WTC11 (cell line): ENCODE measurements at regions not wholly inside any gene's neighbourhood (a gene's known extent, or its start where the extent isn't known, plus 50 kb on each side); places are given as distances from the start of the nearest gene placed in this dataset.
A peak's percentile ranks its signal among the peaks of the same experiment; 100 is the strongest.

ENCODE experiments used
- ATAC-seq: fragments of 200-7000 bp; cut with Tn5 transposase; 2 replicates; pipeline ENCODE4 v1.10.0; 2021; ENCODE audit warnings: mild to moderate bottlenecking, moderate library complexity
- CTCF ChIA-PET: fragments of 300-600 bp; sonication (Branson Sonifier 250); formaldehyde crosslinking; loops from one replicate; lab custom pipeline; 2021; ENCODE audit warnings: antibody characterized with exemption; lab: Charles Lee
- POLR2A ChIA-PET: fragments of 350-600 bp; sonication (Branson Sonifier 250); formaldehyde crosslinking; loops from one replicate; lab custom pipeline; 2021; ENCODE audit warnings: antibody characterized with exemption; lab: Charles Lee
- DNase-seq: peaks from one replicate; pipeline ENCODE4 v3.0.0; 2021; ENCODE audit warnings: low spot score
- H3K27ac Mint-ChIP-seq: 2 replicates; pipeline ENCODE4 v1.8.0; 2021; ENCODE audit warnings: mixed read lengths
- H3K27me3 Mint-ChIP-seq: 2 replicates; pipeline ENCODE4 v1.8.0; 2021; ENCODE audit warnings: low read depth, mild to moderate bottlenecking, moderate library complexity, mixed read lengths
- H3K36me3 Mint-ChIP-seq: 2 replicates; pipeline ENCODE4 v1.8.0; 2021; ENCODE audit warnings: mixed read lengths
- H3K4me1 Mint-ChIP-seq: 2 replicates; pipeline ENCODE4 v1.8.0; 2022; ENCODE audit warnings: mixed read lengths
- H3K4me3 Mint-ChIP-seq: 2 replicates; pipeline ENCODE4 v1.8.0; 2021; ENCODE audit warnings: mild to moderate bottlenecking, moderate library complexity, mixed read lengths
- H3K9me3 Mint-ChIP-seq: 2 replicates; pipeline ENCODE4 v1.8.0; 2021; ENCODE audit warnings: mixed read lengths
- ATF3 ChIP-seq: sonication (generic); formaldehyde crosslinking; conservative IDR thresholded peaks from 2 replicates; pipeline ENCODE4 v1.8.1; 2022; ENCODE audit warnings: mild to moderate bottlenecking, missing genetic modification reagents
- E2F4 ChIP-seq: sonication (generic); formaldehyde crosslinking; IDR thresholded peaks from 2 replicates; pipeline ENCODE4 v1.8.1; 2022; ENCODE audit warnings: low read depth, mild to moderate bottlenecking, moderate library complexity, missing genetic modification reagents, borderline replicate concordance
- EMX1 ChIP-seq: fragments of 250-450 bp; sonication (Bioruptor Pico); IDR thresholded peaks from 2 replicates; pipeline ENCODE4 v1.8.0; 2021; ENCODE audit warnings: mild to moderate bottlenecking
- ESRRA ChIP-seq: sonication (generic); formaldehyde crosslinking; IDR thresholded peaks from 2 replicates; pipeline ENCODE4 v1.8.1; 2022; ENCODE audit warnings: mild to moderate bottlenecking, missing genetic modification reagents, borderline replicate concordance
- GABPB1 ChIP-seq: sonication (generic); formaldehyde crosslinking; IDR thresholded peaks from 2 replicates; pipeline ENCODE4 v1.8.1; 2023; ENCODE audit warnings: mild to moderate bottlenecking, missing genetic modification reagents
- GRHL2 ChIP-seq: fragments of 250-450 bp; sonication (Bioruptor Pico); IDR thresholded peaks from 2 replicates; pipeline ENCODE4 v1.8.0; 2022; ENCODE audit warnings: mild to moderate bottlenecking, moderate library complexity; ENCODE audit not compliant: insufficient replicate concordance, severe bottlenecking
- HMGA2 ChIP-seq: fragments of 250-450 bp; sonication (Bioruptor Pico); IDR thresholded peaks from 2 replicates; pipeline ENCODE4 v1.4.0; 2021; ENCODE audit warnings: mild to moderate bottlenecking, moderate library complexity
- HMGXB4 ChIP-seq: sonication (generic); formaldehyde crosslinking; IDR thresholded peaks from 2 replicates; pipeline ENCODE4 v1.8.1; 2023; ENCODE audit warnings: mild to moderate bottlenecking, moderate library complexity, missing genetic modification reagents
- IRF1 ChIP-seq: sonication (generic); formaldehyde crosslinking; IDR thresholded peaks from 2 replicates; pipeline ENCODE4 v1.8.0; 2023; ENCODE audit warnings: missing genetic modification reagents
- JUN ChIP-seq: sonication (generic); formaldehyde crosslinking; IDR thresholded peaks from 2 replicates; pipeline ENCODE4 v1.8.0; 2023; ENCODE audit warnings: mild to moderate bottlenecking, missing genetic modification reagents
- KAT7 ChIP-seq: sonication (generic); formaldehyde crosslinking; IDR thresholded peaks from 2 replicates; pipeline ENCODE4 v1.8.1; 2023; ENCODE audit warnings: missing genetic modification reagents, mild to moderate bottlenecking, borderline replicate concordance
- MAX ChIP-seq: sonication (generic); formaldehyde crosslinking; IDR thresholded peaks from 2 replicates; pipeline ENCODE4 v1.8.0; 2022; ENCODE audit warnings: mild to moderate bottlenecking, missing genetic modification reagents
- NFYB ChIP-seq: sonication (generic); formaldehyde crosslinking; conservative IDR thresholded peaks from 2 replicates; pipeline ENCODE4 v1.8.0; 2022; ENCODE audit warnings: low read depth, missing genetic modification reagents
- NR3C1 ChIP-seq: sonication (generic); formaldehyde crosslinking; conservative IDR thresholded peaks from 2 replicates; pipeline ENCODE4 v1.8.1; 2023; ENCODE audit warnings: low read depth, mild to moderate bottlenecking, missing genetic modification reagents
- RELA ChIP-seq: sonication (generic); formaldehyde crosslinking; IDR thresholded peaks from 2 replicates; pipeline ENCODE4 v1.8.1; 2022; ENCODE audit warnings: missing genetic modification reagents, mild to moderate bottlenecking, borderline replicate concordance
- SMAD3 ChIP-seq: sonication (generic); formaldehyde crosslinking; IDR thresholded peaks from 2 replicates; pipeline ENCODE4 v1.8.0; 2022; ENCODE audit warnings: missing genetic modification reagents, mild to moderate bottlenecking, borderline replicate concordance
- TEAD4 ChIP-seq: sonication (generic); formaldehyde crosslinking; IDR thresholded peaks from 2 replicates; pipeline ENCODE4 v1.8.0; 2022; ENCODE audit warnings: mild to moderate bottlenecking, missing genetic modification reagents
- USF1 ChIP-seq: sonication (generic); formaldehyde crosslinking; IDR thresholded peaks from 2 replicates; pipeline ENCODE4 v1.8.0; 2022; ENCODE audit warnings: mild to moderate bottlenecking, missing genetic modification reagents
- ZNF138 ChIP-seq: sonication (generic); formaldehyde crosslinking; conservative IDR thresholded peaks from 2 replicates; pipeline ENCODE4 v1.8.1; 2022; ENCODE audit warnings: mild to moderate bottlenecking, moderate library complexity, missing genetic modification reagents
- ZNF232 ChIP-seq: sonication (generic); formaldehyde crosslinking; IDR thresholded peaks from 2 replicates; pipeline ENCODE4 v1.8.0; 2022; ENCODE audit warnings: mild to moderate bottlenecking, missing genetic modification reagents
- ZNF317 ChIP-seq: sonication (generic); formaldehyde crosslinking; IDR thresholded peaks from 2 replicates; pipeline ENCODE4 v1.8.1; 2023; ENCODE audit warnings: low read depth, mild to moderate bottlenecking, moderate library complexity, missing genetic modification reagents, borderline replicate concordance
- ZNF396 ChIP-seq: fragments of 250-450 bp; sonication (Bioruptor Pico); IDR thresholded peaks from 2 replicates; pipeline ENCODE4 v1.8.0; 2021; ENCODE audit warnings: mild to moderate bottlenecking, moderate library complexity, borderline replicate concordance
- ZNF512 ChIP-seq: sonication (generic); formaldehyde crosslinking; IDR thresholded peaks from 2 replicates; pipeline ENCODE4 v1.8.1; 2022; ENCODE audit warnings: missing genetic modification reagents, borderline replicate concordance
- ZNF671 ChIP-seq: fragments of 250-450 bp; sonication (Bioruptor Pico); IDR thresholded peaks from 2 replicates; pipeline ENCODE4 v1.8.0; 2021; ENCODE audit warnings: mild to moderate bottlenecking

- no peak for ATAC-seq
- H3K9me3 Mint-ChIP-seq = 0 out of 2 replicates have a peak, but pooled peaks cover 3% of the 10 kb centered on the region
- TF ChIP-seq ZNF232 (CRISPR knock-in tag) (no peak), RELA (CRISPR knock-in tag) (no peak), ZNF138 (CRISPR knock-in tag) (no peak), E2F4 (no peak), SMAD3 (CRISPR knock-in tag) (no peak), JUN (CRISPR knock-in tag) (no peak), GABPB1 (CRISPR knock-in tag) (no peak), ATF3 (CRISPR knock-in tag) (no peak), GRHL2 (CRISPR knock-in tag) (no peak), MAX (CRISPR knock-in tag) (no peak), ZNF671 (CRISPR knock-in tag) (no peak), NFYB (CRISPR knock-in tag) (no peak), ESRRA (CRISPR knock-in tag) (no peak), EMX1 (CRISPR knock-in tag) (no peak), ZNF396 (CRISPR knock-in tag) (no peak), ZNF317 (no peak), KAT7 (CRISPR knock-in tag) (no peak), USF1 (no peak)
- no peak overlapping the region for H3K27ac Mint-ChIP-seq
- DNase-seq = no peak
- ChIA-PET CTCF (no interaction called here), POLR2A (no interaction called here)
- no peak overlapping the region for H3K4me3 Mint-ChIP-seq
- no peaks in the 10 kb centered on the region for H3K36me3 Mint-ChIP-seq
- no peaks in the 10 kb centered on the region; the same call in 1 of the 2 replicates for H3K27me3 Mint-ChIP-seq
- peaks cover 3% of the 10 kb centered on the region for H3K4me1 Mint-ChIP-seq
Measured at GRCh38 chr4:187612301-187612700, 383.3 kb upstream of the ZFP42 start.

GRCh38 chr4:187613089-187613839 lies 382.3 kb upstream of the ZFP42 start:
- Mint-ChIP-seq H3K9me3 (0 out of 2 replicates have a peak, but pooled peaks cover 3% of the 10 kb centered on the region), H3K27me3 (no peaks in the 10 kb centered on the region; the same call in 1 of the 2 replicates), H3K36me3 (no peaks in the 10 kb centered on the region), H3K4me1 (peaks cover 5% of the 10 kb centered on the region), H3K27ac (no peak overlapping the region), H3K4me3 (no peak overlapping the region)
- no peak for ATAC-seq
- DNase-seq = no peak
- TF ChIP-seq MAX (CRISPR knock-in tag) (peak; percentile 78), E2F4 (no peak)
- ChIA-PET CTCF (no interaction called here), POLR2A (no interaction called here)

GRCh38 chr4:187615972-187616371 lies 379.6 kb upstream of the ZFP42 start:
- Mint-ChIP-seq H3K9me3 (no peaks in the 10 kb centered on the region), H3K36me3 (no peaks in the 10 kb centered on the region), H3K4me1 (peaks cover 25% of the 10 kb centered on the region), H3K27ac (no peak overlapping the region), H3K27me3 (no peaks in the 10 kb centered on the region), H3K4me3 (no peak overlapping the region)
- CTCF ChIA-PET = interaction anchor here (2.2 kb wide), 1 partner anchor 10 kb away, joined by 12 read pairs; no protein-coding TSS in a partner anchor
- POLR2A ChIA-PET = no interaction called here
- no peak for DNase-seq
- no peak for ATAC-seq
- TF ChIP-seq TEAD4 (CRISPR knock-in tag) (no peak), NR3C1 (no peak), ZNF396 (CRISPR knock-in tag) (no peak), HMGXB4 (CRISPR knock-in tag) (no peak), ZNF512 (CRISPR knock-in tag) (no peak), IRF1 (no peak), HMGA2 (CRISPR knock-in tag) (no peak), SMAD3 (CRISPR knock-in tag) (no peak)
